ENCODE measurements at regions not wholly inside any gene's neighbourhood (a gene's known extent, or its start where the extent isn't known, plus 50 kb on each side); places are given as distances from the start of the nearest gene placed in this dataset.

- no peak overlapping the region for H3K4me2 ChIP-seq (ENCODE audit: low read length)
- DNase-seq (no peak), ATAC-seq (no peak)
- no peaks in the 10 kb centered on the region for H3K4me1 ChIP-seq (ENCODE audit: insufficient read depth, low read length)
- H3F3A ChIP-seq (ENCODE audit: low read length, unreplicated experiment): no peaks in the 10 kb centered on the region
- no peak overlapping the region for H2AFZ ChIP-seq (ENCODE audit: low read length)
- no peak overlapping the region for H3K27ac ChIP-seq (ENCODE audit: low read length)
- H3K9ac ChIP-seq (ENCODE audit: low read length): no peak overlapping the region
- BruUV-seq (replicated peaks): no TSS peak
- no peak for TF ChIP-seq CTCF (conservative IDR thresholded peaks at IDR 0.05; ENCODE audit: low read depth, low read length)
- TF ChIP-seq EZH2 (IDR thresholded peaks at IDR 0.05; ENCODE audit: low read length, unreplicated experiment): no peak
- TF ChIP-seq EZH2phosphoT487 (IDR thresholded peaks at IDR 0.05; ENCODE audit: borderline replicate concordance, low read length): no peak
- CTCF ChIA-PET: no interaction called here
- intact Hi-C loops (cut with micrococcal nuclease): no loop called here
- H3K9me2 ChIP-seq (replicated peaks; ENCODE audit: low read length): no peaks in the 10 kb centered on the region
- no peaks in the 10 kb centered on the region for H3K27me3 ChIP-seq (ENCODE audit: low read length)
- no peaks in the 10 kb centered on the region for H4K20me1 ChIP-seq (ENCODE audit: low read length)
- no peaks in the 10 kb centered on the region for H3K36me3 ChIP-seq (ENCODE audit: low read depth, low read length)
- H3K9me3 ChIP-seq (ENCODE audit: low read length): 0 out of 2 replicates have a peak, but pooled peaks cover 6% of the 10 kb centered on the region
- no peak overlapping the region for H3K4me3 ChIP-seq (ENCODE audit: low read length)
- POLR2A ChIA-PET (ENCODE audit: unreplicated experiment): no interaction called here
- H3K79me2 ChIP-seq (ENCODE audit: low read length): no peaks in the 10 kb centered on the region
Measured at GRCh38 chr17:26792486-26792885, 501.4 kb upstream of the WSB1 start.

- no peak overlapping the region for H3K4me2 ChIP-seq (ENCODE audit: low read length)
- no peak overlapping the region for H2AFZ ChIP-seq (ENCODE audit: low read length)
- H3K79me2 ChIP-seq (ENCODE audit: low read length): no peaks in the 10 kb centered on the region
- H3K27me3 ChIP-seq (ENCODE audit: low read length): no peaks in the 10 kb centered on the region
- no peaks in the 10 kb centered on the region for H3K9me2 ChIP-seq (replicated peaks; ENCODE audit: low read length)
- intact Hi-C loops (cut with micrococcal nuclease): no loop called here
- H3K4me1 ChIP-seq (ENCODE audit: insufficient read depth, low read length): no peaks in the 10 kb centered on the region
- H3K36me3 ChIP-seq (ENCODE audit: low read depth, low read length): no peaks in the 10 kb centered on the region
- H3K27ac ChIP-seq (ENCODE audit: low read length): no peak overlapping the region
- H3F3A ChIP-seq (ENCODE audit: low read length, unreplicated experiment): no peaks in the 10 kb centered on the region
- DNase-seq: no peak
- H3K9ac ChIP-seq (ENCODE audit: low read length): no peak overlapping the region
- ChIA-PET CTCF (no interaction called here), POLR2A (ENCODE audit: unreplicated experiment) (no interaction called here)
- TF ChIP-seq EZH2 (IDR thresholded peaks at IDR 0.05; ENCODE audit: low read length, unreplicated experiment) (no peak), EZH2phosphoT487 (IDR thresholded peaks at IDR 0.05; ENCODE audit: borderline replicate concordance, low read length) (no peak), CTCF (conservative IDR thresholded peaks at IDR 0.05; ENCODE audit: low read depth, low read length) (no peak)
- H3K4me3 ChIP-seq (ENCODE audit: low read length): no peak overlapping the region
- no peak for ATAC-seq
- no peaks in the 10 kb centered on the region for H4K20me1 ChIP-seq (ENCODE audit: low read length)
- BruUV-seq (replicated peaks): no TSS peak
- H3K9me3 ChIP-seq (ENCODE audit: low read length): peaks cover 35% of the 10 kb centered on the region
Measured at GRCh38 chr17:26807024-26807423, 486.9 kb upstream of the WSB1 start.

- no peaks in the 10 kb centered on the region for H3K9me2 ChIP-seq (replicated peaks; ENCODE audit: low read length)
- H3K4me1 ChIP-seq (ENCODE audit: insufficient read depth, low read length): no peaks in the 10 kb centered on the region
- no peak overlapping the region for H3K27ac ChIP-seq (ENCODE audit: low read length)
- intact Hi-C loops (cut with micrococcal nuclease): no loop called here
- no peak overlapping the region for H3K4me2 ChIP-seq (ENCODE audit: low read length)
- H3K79me2 ChIP-seq (ENCODE audit: low read length): no peaks in the 10 kb centered on the region
- H4K20me1 ChIP-seq (ENCODE audit: low read length): no peaks in the 10 kb centered on the region
- H3K9me3 ChIP-seq (ENCODE audit: low read length): peaks cover 31% of the 10 kb centered on the region
- ChIA-PET POLR2A (ENCODE audit: unreplicated experiment) (no interaction called here), CTCF (no interaction called here)
- H3K27me3 ChIP-seq (ENCODE audit: low read length): no peaks in the 10 kb centered on the region
- H3F3A ChIP-seq (ENCODE audit: low read length, unreplicated experiment): no peaks in the 10 kb centered on the region
- no peak overlapping the region for H3K4me3 ChIP-seq (ENCODE audit: low read length)
- ATAC-seq: no peak
- TF ChIP-seq CTCF (conservative IDR thresholded peaks at IDR 0.05; ENCODE audit: low read depth, low read length): no peak
- TF ChIP-seq EZH2 (IDR thresholded peaks at IDR 0.05; ENCODE audit: low read length, unreplicated experiment): no peak
- H3K36me3 ChIP-seq (ENCODE audit: low read depth, low read length): no peaks in the 10 kb centered on the region
- DNase-seq: no peak
- no peak overlapping the region for H3K9ac ChIP-seq (ENCODE audit: low read length)
- BruUV-seq (replicated peaks): no TSS peak
- no peak overlapping the region for H2AFZ ChIP-seq (ENCODE audit: low read length)
Measured at GRCh38 chr17:26809033-26809432, 484.9 kb upstream of the WSB1 start.

Data from PC-3 (cell line).